Activated naive CD4-positive, alpha-beta T cell treated with anti-CD3 and anti-CD28 coated beads for 36 hours (primary cell): ENCODE measurements at regions not wholly inside any gene's neighbourhood (a gene's known extent, or its start where the extent isn't known, plus 50 kb on each side); places are given as distances from the start of the nearest gene placed in this dataset.

Experiments used
- CTCF ChIA-PET: fragments of 350-600 bp; sonication (Branson Sonifier 250); formaldehyde crosslinking; loops from one replicate; lab custom pipeline; 2021; ENCODE audit warnings: antibody characterized with exemption; lab: Charles Lee
- DNase-seq: peaks from one replicate; pipeline ENCODE4 v3.0.0-alpha.2; 2020
- H3K27ac Mint-ChIP-seq: one replicate; pipeline ENCODE4 v1.8.0; 2021; ENCODE audit warnings: mild to moderate bottlenecking, mixed read lengths
- H3K27me3 Mint-ChIP-seq: one replicate; pipeline ENCODE4 v1.8.0; 2021; ENCODE audit warnings: low read depth, mixed read lengths
- H3K36me3 Mint-ChIP-seq: one replicate; pipeline ENCODE4 v1.8.0; 2021; ENCODE audit warnings: low read depth, mixed read lengths
- H3K4me1 Mint-ChIP-seq: one replicate; pipeline ENCODE4 v1.8.0; 2021; ENCODE audit warnings: low read depth, mixed read lengths
- H3K4me3 Mint-ChIP-seq: one replicate; pipeline ENCODE4 v1.8.0; 2021; ENCODE audit warnings: mild to moderate bottlenecking, moderate library complexity, mixed read lengths
- H3K9me3 Mint-ChIP-seq: one replicate; pipeline ENCODE4 v1.8.0; 2021; ENCODE audit warnings: mixed read lengths
- intact Hi-C: fragments of 100-400 bp; cut with micrococcal nuclease; formaldehyde crosslinking; loops from one replicate; pipeline ENCODE4 v1.15.1; 2023

DNA sequence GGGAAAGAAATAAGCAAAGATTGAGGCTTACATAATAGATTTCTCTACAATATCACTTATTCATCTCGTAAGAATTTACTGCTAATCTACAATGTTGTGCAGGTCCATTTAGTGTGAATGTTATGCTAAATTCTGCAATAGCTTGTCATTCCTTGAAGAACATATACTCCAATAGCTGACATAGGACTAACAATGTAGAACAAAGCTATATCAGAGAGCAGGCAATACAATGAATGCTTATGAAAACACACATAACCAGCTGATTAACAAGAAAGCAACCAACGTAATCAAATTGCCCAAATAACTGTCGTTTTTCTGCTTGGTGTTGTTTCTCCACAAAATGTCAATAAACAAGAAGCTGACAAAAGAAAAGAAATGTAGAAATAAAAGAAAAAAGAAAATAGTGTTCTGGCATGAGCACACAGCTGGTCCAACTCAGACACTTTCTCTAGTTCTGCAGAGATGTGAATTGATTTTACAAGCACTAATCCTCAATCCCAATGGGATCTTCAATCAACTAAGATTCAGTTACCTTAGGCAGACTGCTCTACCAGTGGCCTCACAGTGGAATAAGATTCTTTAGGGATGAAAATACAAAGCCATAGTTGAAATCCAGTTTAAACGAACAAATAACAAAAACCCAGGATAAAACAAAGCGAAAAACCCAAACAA, 1024.7 kb upstream of the PIK3C3 start:
- no peak for DNase-seq
- Mint-ChIP-seq H3K4me1 (no peaks in the 10 kb centered on the region), H3K27ac (no peak overlapping the region), H3K4me3 (no peak overlapping the region), H3K9me3 (peaks cover 8% of the 10 kb centered on the region), H3K36me3 (no peaks in the 10 kb centered on the region), H3K27me3 (no peaks in the 10 kb centered on the region)
- CTCF ChIA-PET: no interaction called here
- intact Hi-C loops: no loop called here

- CTCF ChIA-PET: interaction anchor here (0.6 kb wide), 2 partner anchors 157 to 995 kb away, joined by 3 to 5 read pairs; no protein-coding TSS in a partner anchor
- no peaks in the 10 kb centered on the region for H3K4me1 Mint-ChIP-seq
- no peak overlapping the region for H3K4me3 Mint-ChIP-seq
- no peaks in the 10 kb centered on the region for H3K27me3 Mint-ChIP-seq
- no peak overlapping the region for H3K27ac Mint-ChIP-seq
- no peaks in the 10 kb centered on the region for H3K36me3 Mint-ChIP-seq
- peaks cover 10% of the 10 kb centered on the region for H3K9me3 Mint-ChIP-seq
- DNase-seq: no peak
- intact Hi-C loops: no loop called here
Observed at GRCh38 chr18:40929399-40929798, 1025.6 kb upstream of the PIK3C3 start.

DNA sequence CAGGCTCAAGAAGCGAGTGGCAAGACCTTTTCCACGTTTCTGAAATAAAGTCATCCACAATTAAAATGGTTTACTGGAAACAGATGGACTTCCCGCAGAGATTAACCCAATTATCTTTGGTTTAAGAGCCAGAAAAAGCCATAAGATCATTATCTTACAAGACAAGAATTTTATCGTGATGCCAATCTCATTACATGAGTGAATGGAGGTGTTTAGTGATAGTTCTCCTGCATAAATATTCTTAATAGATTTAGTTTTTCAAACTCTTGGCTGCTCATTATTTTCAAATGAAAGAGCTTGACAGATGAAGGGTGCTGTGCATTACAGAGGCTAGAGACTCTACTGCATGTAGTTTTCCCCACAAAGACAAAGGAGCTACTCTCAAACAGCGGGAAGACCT, 1028.4 kb upstream of the PIK3C3 start:
- Mint-ChIP-seq H3K27ac (no peak overlapping the region), H3K36me3 (no peaks in the 10 kb centered on the region), H3K9me3 (peaks cover 14% of the 10 kb centered on the region), H3K4me3 (no peak overlapping the region), H3K4me1 (no peaks in the 10 kb centered on the region), H3K27me3 (no peaks in the 10 kb centered on the region)
- DNase-seq: no peak
- CTCF ChIA-PET: no interaction called here
- intact Hi-C loops: no loop called here

- H3K4me3 Mint-ChIP-seq: no peak overlapping the region
- H3K27ac Mint-ChIP-seq: no peak overlapping the region
- H3K4me1 Mint-ChIP-seq: no peaks in the 10 kb centered on the region
- CTCF ChIA-PET: no interaction called here
- intact Hi-C loops: no loop called here
- H3K9me3 Mint-ChIP-seq: peaks cover 11% of the 10 kb centered on the region
- DNase-seq: no peak
- no peaks in the 10 kb centered on the region for H3K36me3 Mint-ChIP-seq
- H3K27me3 Mint-ChIP-seq: no peaks in the 10 kb centered on the region
Observed at GRCh38 chr18:40925071-40925541, 1029.9 kb upstream of the PIK3C3 start.

DNA sequence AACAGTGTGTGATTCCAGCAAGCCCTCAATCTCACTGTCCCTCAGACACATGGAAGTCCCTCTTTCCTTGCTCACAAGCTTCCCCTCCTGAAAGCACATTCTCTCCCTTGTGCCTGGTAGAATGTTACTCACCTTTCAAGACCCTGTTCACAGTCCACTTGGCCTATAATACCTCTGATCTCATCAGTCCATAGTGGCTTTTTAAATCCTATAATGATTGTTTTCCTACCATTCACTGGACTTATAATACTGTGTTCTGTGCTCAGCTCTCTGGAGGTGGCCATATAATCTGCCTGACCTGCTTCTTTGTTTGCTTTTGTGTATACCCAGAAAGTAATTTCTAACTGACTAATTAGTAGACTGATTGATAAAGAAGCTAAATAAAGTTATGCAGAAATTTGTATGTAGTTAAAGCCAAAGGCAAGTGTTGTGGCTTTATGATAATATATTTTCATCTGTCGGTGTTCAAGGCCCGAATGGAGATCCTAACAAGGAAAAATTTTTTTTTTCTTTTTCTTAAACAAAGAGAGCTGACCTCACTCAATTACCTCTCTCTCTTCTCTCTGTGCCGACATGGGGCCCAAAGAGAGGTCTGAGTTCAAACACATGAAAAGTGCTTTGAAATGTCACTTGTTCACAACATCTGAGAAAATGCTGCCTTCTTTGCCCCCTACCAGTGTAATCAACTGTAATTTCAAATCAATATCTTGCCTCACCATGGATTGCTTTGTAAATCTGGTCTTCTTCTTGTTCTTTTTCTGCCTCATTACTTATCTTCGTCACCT, 1033.0 kb upstream of the PIK3C3 start:
- Mint-ChIP-seq H3K27ac (no peak overlapping the region), H3K4me1 (no peaks in the 10 kb centered on the region), H3K4me3 (no peak overlapping the region), H3K9me3 (peaks cover 8% of the 10 kb centered on the region), H3K27me3 (no peaks in the 10 kb centered on the region), H3K36me3 (no peaks in the 10 kb centered on the region)
- no peak for DNase-seq
- intact Hi-C loops: no loop called here
- CTCF ChIA-PET: no interaction called here

DNA sequence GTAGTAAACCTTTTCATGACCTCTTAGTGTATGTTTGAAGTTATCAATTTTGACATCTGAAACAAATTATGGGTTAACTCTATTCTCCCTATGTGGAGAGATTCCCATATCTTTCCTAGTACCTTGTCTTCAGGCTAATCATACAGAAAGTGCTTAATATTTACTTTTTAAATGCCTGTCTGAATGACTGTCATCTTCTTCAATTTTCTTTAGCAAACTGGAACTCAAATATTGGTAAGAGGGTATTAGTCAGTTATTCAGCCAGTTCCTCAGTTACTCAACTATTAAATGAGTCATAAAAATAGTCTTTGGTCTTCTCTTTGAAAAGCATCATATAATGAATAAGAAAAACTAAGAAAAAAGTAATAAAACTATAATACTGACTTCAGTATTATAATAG, 1038.0 kb upstream of the PIK3C3 start:
- H3K4me1 Mint-ChIP-seq: no peaks in the 10 kb centered on the region
- H3K9me3 Mint-ChIP-seq: peaks cover 5% of the 10 kb centered on the region
- no peak for DNase-seq
- H3K36me3 Mint-ChIP-seq: no peaks in the 10 kb centered on the region
- CTCF ChIA-PET: no interaction called here
- intact Hi-C loops: no loop called here
- no peak overlapping the region for H3K4me3 Mint-ChIP-seq
- H3K27ac Mint-ChIP-seq: no peak overlapping the region
- H3K27me3 Mint-ChIP-seq: no peaks in the 10 kb centered on the region

GRCh38 chr18:40915724-40916123, 1039.3 kb upstream of the PIK3C3 start:
- no peak for DNase-seq
- Mint-ChIP-seq H3K27me3 (no peaks in the 10 kb centered on the region), H3K36me3 (no peaks in the 10 kb centered on the region), H3K4me3 (no peak overlapping the region), H3K27ac (no peak overlapping the region), H3K9me3 (peaks cover 5% of the 10 kb centered on the region), H3K4me1 (no peaks in the 10 kb centered on the region)
- CTCF ChIA-PET: interaction anchor here (0.6 kb wide), 1 partner anchor 163 kb away, joined by 3 read pairs; no protein-coding TSS in a partner anchor
- intact Hi-C loops: no loop called here

- DNase-seq: no peak
- CTCF ChIA-PET: no interaction called here
- H3K27me3 Mint-ChIP-seq: no peaks in the 10 kb centered on the region
- no peaks in the 10 kb centered on the region for H3K4me1 Mint-ChIP-seq
- no peak overlapping the region for H3K27ac Mint-ChIP-seq
- intact Hi-C loops: no loop called here
- no peak overlapping the region for H3K4me3 Mint-ChIP-seq
- H3K36me3 Mint-ChIP-seq: no peaks in the 10 kb centered on the region
- peaks cover 4% of the 10 kb centered on the region for H3K9me3 Mint-ChIP-seq
Observed at GRCh38 chr18:40911582-40912254, 1043.3 kb upstream of the PIK3C3 start.

- CTCF ChIA-PET: no interaction called here
- no peaks in the 10 kb centered on the region for H3K27me3 Mint-ChIP-seq
- no peak overlapping the region for H3K27ac Mint-ChIP-seq
- H3K9me3 Mint-ChIP-seq: peaks cover 2% of the 10 kb centered on the region
- no peaks in the 10 kb centered on the region for H3K36me3 Mint-ChIP-seq
- intact Hi-C loops: no loop called here
- no peak overlapping the region for H3K4me3 Mint-ChIP-seq
- DNase-seq: no peak
- H3K4me1 Mint-ChIP-seq: no peaks in the 10 kb centered on the region
Observed at GRCh38 chr18:40911041-40911440, 1044.0 kb upstream of the PIK3C3 start.

- H3K4me3 Mint-ChIP-seq: no peak overlapping the region
Observed at GRCh38 chr18:40907842-40908241, 1047.2 kb upstream of the PIK3C3 start.

GRCh38 chr18:40904295-40904694, 1050.7 kb upstream of the PIK3C3 start:
- CTCF ChIA-PET: no interaction called here
- Mint-ChIP-seq H3K27ac (no peak overlapping the region), H3K36me3 (no peaks in the 10 kb centered on the region), H3K4me3 (no peak overlapping the region), H3K9me3 (peaks cover 2% of the 10 kb centered on the region), H3K27me3 (no peaks in the 10 kb centered on the region), H3K4me1 (no peaks in the 10 kb centered on the region)
- DNase-seq: no peak
- intact Hi-C loops: no loop called here

More at GRCh38 chr18:40907842-40908241, 1047.2 kb upstream of the PIK3C3 start:
- H3K27ac Mint-ChIP-seq: no peak overlapping the region
- no peaks in the 10 kb centered on the region for H3K27me3 Mint-ChIP-seq
- H3K9me3 Mint-ChIP-seq: peaks cover 2% of the 10 kb centered on the region
- intact Hi-C loops: no loop called here
- no peaks in the 10 kb centered on the region for H3K36me3 Mint-ChIP-seq
- H3K4me1 Mint-ChIP-seq: no peaks in the 10 kb centered on the region
- DNase-seq: no peak
- CTCF ChIA-PET: no interaction called here

- no peak overlapping the region for H3K27ac Mint-ChIP-seq
- CTCF ChIA-PET: no interaction called here
- H3K4me3 Mint-ChIP-seq: no peak overlapping the region
- H3K4me1 Mint-ChIP-seq: no peaks in the 10 kb centered on the region
- intact Hi-C loops: no loop called here
- H3K36me3 Mint-ChIP-seq: no peaks in the 10 kb centered on the region
- peaks cover 2% of the 10 kb centered on the region for H3K9me3 Mint-ChIP-seq
- no peaks in the 10 kb centered on the region for H3K27me3 Mint-ChIP-seq
- no peak for DNase-seq
Observed at GRCh38 chr18:40902436-40902835, 1052.6 kb upstream of the PIK3C3 start.
